ENCODE measurements at regions not wholly inside any gene's neighbourhood (a gene's known extent, or its start where the extent isn't known, plus 50 kb on each side); places are given as distances from the start of the nearest gene placed in this dataset.

DNA sequence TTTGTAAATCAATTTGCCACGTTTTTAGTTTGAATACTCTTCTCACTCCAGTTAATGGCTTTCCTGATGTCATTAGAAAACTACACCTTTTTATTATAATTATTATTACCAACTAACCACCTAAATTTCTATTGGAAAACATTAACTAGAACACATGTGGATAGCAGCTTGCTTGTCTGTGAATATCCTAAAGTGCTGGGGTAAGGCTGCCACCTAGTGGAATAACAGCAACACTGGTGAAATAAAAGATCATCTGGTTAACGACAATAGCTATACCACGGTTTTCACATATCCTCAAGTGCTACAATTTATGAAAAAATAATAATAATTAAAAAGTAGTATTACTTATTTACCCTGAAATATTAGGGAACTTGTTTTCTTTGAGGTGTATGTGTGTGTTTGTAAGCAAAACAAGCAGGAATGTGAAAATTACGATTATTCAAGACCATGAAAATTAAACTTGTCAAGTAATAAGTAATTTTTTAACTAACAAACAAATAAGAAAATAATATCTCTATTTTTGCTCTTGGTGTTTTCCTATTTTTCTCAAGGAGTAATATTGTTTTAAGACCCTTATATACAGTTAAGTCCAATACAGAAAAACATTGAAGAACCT is 130.1 kb upstream of the TECRL start:
- CTCF ChIA-PET (ENCODE audit: unreplicated experiment), result interaction anchor here (0.9 kb wide), 1 partner anchor 19 kb away, joined by 3 read pairs; no protein-coding TSS in a partner anchor
- Histone ChIP-seq H3K4me2 (ENCODE audit: low read length) (no peak overlapping the region), H3K79me2 (ENCODE audit: insufficient read depth, low read depth, low read length) (no peaks in the 10 kb centered on the region), H4K20me1 (ENCODE audit: insufficient read depth, low read length) (no peaks in the 10 kb centered on the region), H3K9me2 (ENCODE audit: insufficient read depth, low read length) (no peaks in the 10 kb centered on the region), H3K4me1 (ENCODE audit: insufficient read depth, low read length, poor library complexity, severe bottlenecking) (no peaks in the 10 kb centered on the region), H3K27ac (ENCODE audit: low read depth, low read length, poor library complexity, severe bottlenecking) (no peak overlapping the region), H2AFZ (ENCODE audit: low read length) (no peak overlapping the region), H3K36me3 (ENCODE audit: insufficient read depth, low read length) (no peaks in the 10 kb centered on the region), H3K4me3 (ENCODE audit: low read depth, low read length, poor library complexity, severe bottlenecking) (no peak overlapping the region), H3K9me3 (ENCODE audit: low read length) (no peaks in the 10 kb centered on the region)
- TF ChIP-seq, protein P1, sequence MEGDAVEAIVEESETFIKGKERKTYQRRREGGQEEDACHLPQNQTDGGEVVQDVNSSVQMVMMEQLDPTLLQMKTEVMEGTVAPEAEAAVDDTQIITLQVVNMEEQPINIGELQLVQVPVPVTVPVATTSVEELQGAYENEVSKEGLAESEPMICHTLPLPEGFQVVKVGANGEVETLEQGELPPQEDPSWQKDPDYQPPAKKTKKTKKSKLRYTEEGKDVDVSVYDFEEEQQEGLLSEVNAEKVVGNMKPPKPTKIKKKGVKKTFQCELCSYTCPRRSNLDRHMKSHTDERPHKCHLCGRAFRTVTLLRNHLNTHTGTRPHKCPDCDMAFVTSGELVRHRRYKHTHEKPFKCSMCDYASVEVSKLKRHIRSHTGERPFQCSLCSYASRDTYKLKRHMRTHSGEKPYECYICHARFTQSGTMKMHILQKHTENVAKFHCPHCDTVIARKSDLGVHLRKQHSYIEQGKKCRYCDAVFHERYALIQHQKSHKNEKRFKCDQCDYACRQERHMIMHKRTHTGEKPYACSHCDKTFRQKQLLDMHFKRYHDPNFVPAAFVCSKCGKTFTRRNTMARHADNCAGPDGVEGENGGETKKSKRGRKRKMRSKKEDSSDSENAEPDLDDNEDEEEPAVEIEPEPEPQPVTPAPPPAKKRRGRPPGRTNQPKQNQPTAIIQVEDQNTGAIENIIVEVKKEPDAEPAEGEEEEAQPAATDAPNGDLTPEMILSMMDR (conservative IDR thresholded peaks at IDR 0.05; ENCODE audit: low read length), result peak; percentile 90
- TF ChIP-seq EZH2phosphoT487 (IDR thresholded peaks at IDR 0.05; ENCODE audit: borderline replicate concordance, low read depth, low read length), result no peak
- POLR2A ChIA-PET, result no interaction called here
- DNase-seq (ENCODE audit: low spot score), result peak; percentile 61
- no TSS peak for BruUV-seq (replicated peaks)
- intact Hi-C loops (cut with micrococcal nuclease; ENCODE audit: unreplicated experiment), result loop anchor here (2.0 kb wide), 1 partner anchor 381 kb away; no protein-coding TSS in a partner anchor

DNA sequence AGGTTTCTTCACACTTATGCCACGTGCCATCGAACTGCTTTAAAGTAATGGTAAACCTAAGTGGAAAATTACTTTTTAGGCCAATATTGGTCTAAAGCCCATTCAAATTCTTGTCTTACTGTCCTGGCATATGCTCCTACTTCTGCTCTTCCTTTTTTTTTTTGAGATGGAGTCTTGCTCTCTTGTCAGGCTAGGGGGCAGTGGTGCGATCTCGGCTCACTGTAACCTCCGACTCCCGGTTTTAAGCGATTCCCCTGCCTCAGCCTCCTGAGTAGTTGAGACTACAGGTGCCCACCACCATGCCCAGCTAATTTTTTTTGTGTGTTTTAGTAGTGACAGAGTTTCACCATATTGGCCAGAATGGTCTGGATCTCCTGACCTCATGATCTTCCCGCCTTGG is 129.0 kb upstream of the TECRL start:
- H2AFZ ChIP-seq (ENCODE audit: low read length), result no peak overlapping the region
- ChIA-PET POLR2A (no interaction called here), CTCF (ENCODE audit: unreplicated experiment) (interaction anchor here (0.9 kb wide), 1 partner anchor 18 kb away, joined by 3 read pairs; no protein-coding TSS in a partner anchor)
- H3K9me2 ChIP-seq (ENCODE audit: insufficient read depth, low read length), result no peaks in the 10 kb centered on the region
- H3K27ac ChIP-seq (ENCODE audit: low read depth, low read length, poor library complexity, severe bottlenecking), result no peak overlapping the region
- BruUV-seq (replicated peaks), result no TSS peak
- no peaks in the 10 kb centered on the region for H3K4me1 ChIP-seq (ENCODE audit: insufficient read depth, low read length, poor library complexity, severe bottlenecking)
- intact Hi-C loops (cut with micrococcal nuclease; ENCODE audit: unreplicated experiment), result loop anchor here (2.0 kb wide), 1 partner anchor 379 kb away; no protein-coding TSS in a partner anchor
- TF ChIP-seq, protein P1 (conservative IDR thresholded peaks at IDR 0.05; ENCODE audit: low read length), result peak; percentile 28; the same call in 1 of the 2 replicates
- no peak for TF ChIP-seq EZH2phosphoT487 (IDR thresholded peaks at IDR 0.05; ENCODE audit: borderline replicate concordance, low read depth, low read length)
- H3K36me3 ChIP-seq (ENCODE audit: insufficient read depth, low read length), result no peaks in the 10 kb centered on the region
- no peaks in the 10 kb centered on the region for H3K79me2 ChIP-seq (ENCODE audit: insufficient read depth, low read depth, low read length)
- no peak overlapping the region for H3K4me3 ChIP-seq (ENCODE audit: low read depth, low read length, poor library complexity, severe bottlenecking)
- no peak for DNase-seq (ENCODE audit: low spot score)
- no peaks in the 10 kb centered on the region for H4K20me1 ChIP-seq (ENCODE audit: insufficient read depth, low read length)
- no peak overlapping the region for H3K4me2 ChIP-seq (ENCODE audit: low read length)
- H3K9me3 ChIP-seq (ENCODE audit: low read length), result no peaks in the 10 kb centered on the region

DNA sequence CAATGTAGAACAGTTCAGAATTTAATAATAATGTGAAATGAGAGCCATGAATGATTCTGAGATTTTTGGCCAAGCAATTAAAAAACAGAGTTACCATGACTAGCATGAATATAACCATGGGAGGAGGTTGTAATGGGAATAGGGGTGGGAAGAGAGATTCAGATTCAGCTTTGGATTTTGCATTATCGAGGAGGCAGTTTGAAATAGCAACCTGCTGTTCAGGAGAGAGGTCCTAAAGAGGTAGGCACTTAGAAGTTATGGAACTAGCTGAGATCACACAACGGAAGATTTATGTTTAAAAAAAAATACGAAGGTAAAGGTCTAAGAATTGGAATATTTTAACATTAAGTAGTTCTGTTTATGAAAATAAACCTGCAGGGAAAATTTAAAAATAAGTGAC is 124.4 kb upstream of the TECRL start:
- no TSS peak for BruUV-seq (replicated peaks)
- Histone ChIP-seq H3K4me2 (ENCODE audit: low read length) (no peak overlapping the region), H3K4me3 (ENCODE audit: low read depth, low read length, poor library complexity, severe bottlenecking) (no peak overlapping the region), H3K79me2 (ENCODE audit: insufficient read depth, low read depth, low read length) (no peaks in the 10 kb centered on the region), H3K36me3 (ENCODE audit: insufficient read depth, low read length) (no peaks in the 10 kb centered on the region), H2AFZ (ENCODE audit: low read length) (no peak overlapping the region), H3K4me1 (ENCODE audit: insufficient read depth, low read length, poor library complexity, severe bottlenecking) (no peaks in the 10 kb centered on the region), H3K9me3 (ENCODE audit: low read length) (no peaks in the 10 kb centered on the region), H4K20me1 (ENCODE audit: insufficient read depth, low read length) (no peaks in the 10 kb centered on the region), H3K27ac (ENCODE audit: low read depth, low read length, poor library complexity, severe bottlenecking) (no peak overlapping the region), H3K9me2 (ENCODE audit: insufficient read depth, low read length) (no peaks in the 10 kb centered on the region)
- TF ChIP-seq EZH2phosphoT487 (IDR thresholded peaks at IDR 0.05; ENCODE audit: borderline replicate concordance, low read depth, low read length), result no peak
- TF ChIP-seq, protein P1 (conservative IDR thresholded peaks at IDR 0.05; ENCODE audit: low read length), result no peak
- POLR2A ChIA-PET, result interaction anchor here (0.5 kb wide), 1 partner anchor 23 kb away, joined by 3 read pairs; no protein-coding TSS in a partner anchor
- no peak for DNase-seq (ENCODE audit: low spot score)
- intact Hi-C loops (cut with micrococcal nuclease; ENCODE audit: unreplicated experiment), result no loop called here
- CTCF ChIA-PET (ENCODE audit: unreplicated experiment), result no interaction called here

All from OCI-LY7 (cell line).